MM.1S (cell line): ENCODE measurements at regions not wholly inside any gene's neighbourhood (a gene's known extent, or its start where the extent isn't known, plus 50 kb on each side); places are given as distances from the start of the nearest gene placed in this dataset.

Source experiments
- DNase-seq: peaks from one replicate; pipeline ENCODE4 v3.0.0-alpha.2; 2015
- H2AFZ ChIP-seq: fragments of 300-600 bp; sonication (generic); 2 replicates; pipeline ENCODE4 v1.6.0; 2016; ENCODE audit warnings: antibody characterized with exemption, low read length
- H3F3A ChIP-seq: fragments of 300-600 bp; sonication (generic); 2 replicates; pipeline ENCODE4 v1.6.1; 2016; ENCODE audit warnings: mild to moderate bottlenecking, antibody characterized with exemption, low read length, moderate library complexity, mixed read lengths; ENCODE audit not compliant: insufficient read depth
- H3K27ac ChIP-seq: fragments of 300-600 bp; sonication (generic); 2 replicates; pipeline ENCODE4 v1.5.1; 2016; ENCODE audit warnings: mild to moderate bottlenecking, low read length
- H3K27me3 ChIP-seq: fragments of 300-600 bp; sonication (generic); replicated peaks from 2 replicates; pipeline ENCODE4 v1.6.0; 2016; ENCODE audit warnings: low read length; ENCODE audit not compliant: insufficient read depth
- H3K36me3 ChIP-seq: fragments of 300-600 bp; sonication (generic); replicated peaks from 2 replicates; pipeline ENCODE4 v1.6.1; 2016; ENCODE audit warnings: mild to moderate bottlenecking, low read length, mixed read lengths; ENCODE audit not compliant: insufficient read depth
- H3K4me1 ChIP-seq: fragments of 300-600 bp; sonication (generic); 2 replicates; pipeline ENCODE4 v1.6.1; 2016; ENCODE audit warnings: low read length, mixed read lengths
- H3K4me2 ChIP-seq: fragments of 300-600 bp; sonication (generic); 2 replicates; pipeline ENCODE4 v1.6.0; 2016; ENCODE audit warnings: low read depth, low read length
- H3K4me3 ChIP-seq: fragments of 300-600 bp; sonication (generic); 2 replicates; pipeline ENCODE4 v1.5.1; 2016; ENCODE audit warnings: low read length, mixed read lengths
- H3K79me2 ChIP-seq: fragments of 300-600 bp; sonication (generic); 2 replicates; pipeline ENCODE4 v1.6.1; 2016; ENCODE audit warnings: mixed run types, low read length, mixed read lengths
- H3K9ac ChIP-seq: fragments of 300-600 bp; sonication (generic); 2 replicates; pipeline ENCODE4 v1.6.1; 2016; ENCODE audit warnings: low read length, mixed read lengths
- H3K9me2 ChIP-seq: fragments of 300-600 bp; sonication (generic); replicated peaks from 2 replicates; pipeline ENCODE4 v1.6.1; 2016; ENCODE audit warnings: mild to moderate bottlenecking, low read length, mixed read lengths; ENCODE audit not compliant: insufficient read depth
- H3K9me3 ChIP-seq: fragments of 300-600 bp; sonication (generic); replicated peaks from 2 replicates; pipeline ENCODE4 v1.6.1; 2016; ENCODE audit warnings: mild to moderate bottlenecking, low read length, mixed read lengths; ENCODE audit not compliant: insufficient read depth
- H4K20me1 ChIP-seq: fragments of 300-600 bp; sonication (generic); 2 replicates; pipeline ENCODE4 v1.6.1; 2016; ENCODE audit warnings: mild to moderate bottlenecking, low read length, moderate library complexity, mixed read lengths; ENCODE audit not compliant: insufficient read depth
- CTCF ChIP-seq: fragments of 300-600 bp; sonication (generic); IDR thresholded peaks from 2 replicates; pipeline ENCODE4 v1.5.1; 2016; ENCODE audit warnings: antibody characterized with exemption, low read length, mixed read lengths
- EZH2 ChIP-seq: fragments of 300-600 bp; sonication (generic); optimal IDR thresholded peaks from 2 replicates; pipeline ENCODE3; 2017; ENCODE audit warnings: low read depth, mild to moderate bottlenecking, antibody characterized with exemption, low read length, mixed read lengths
- EZH2phosphoT487 ChIP-seq: fragments of 300-600 bp; sonication (generic); IDR thresholded peaks from 2 replicates; pipeline ENCODE4 v1.6.1; 2018; ENCODE audit warnings: antibody characterized with exemption, low read length

- no peaks in the 10 kb centered on the region for H3K9me2 ChIP-seq
- TF ChIP-seq CTCF (no peak), EZH2 (no peak), EZH2phosphoT487 (no peak)
- no peaks in the 10 kb centered on the region for H3K4me1 ChIP-seq
- H4K20me1 ChIP-seq, result no peaks in the 10 kb centered on the region
- no peak overlapping the region for H3K27ac ChIP-seq
- no peaks in the 10 kb centered on the region for H3F3A ChIP-seq
- no peaks in the 10 kb centered on the region for H3K9me3 ChIP-seq
- no peak overlapping the region for H2AFZ ChIP-seq
- no peaks in the 10 kb centered on the region for H3K79me2 ChIP-seq
- H3K4me3 ChIP-seq, result no peak overlapping the region
- DNase-seq, result no peak
- H3K27me3 ChIP-seq, result no peaks in the 10 kb centered on the region
- no peak overlapping the region for H3K9ac ChIP-seq
- H3K4me2 ChIP-seq, result no peak overlapping the region
- no peaks in the 10 kb centered on the region for H3K36me3 ChIP-seq
Measured at GRCh38 chr10:29806350-29806788, 171.6 kb upstream of the SVIL start.

- Histone ChIP-seq H3K27me3 (no peaks in the 10 kb centered on the region), H3K4me2 (no peak overlapping the region)
- TF ChIP-seq EZH2phosphoT487 (no peak), CTCF (no peak), EZH2 (no peak)
Measured at GRCh38 chr10:29805134-29805723, 170.5 kb upstream of the SVIL start.

GRCh38 chr10:29804025-29804852 lies 169.5 kb upstream of the SVIL start:
- no peaks in the 10 kb centered on the region for H3K27me3 ChIP-seq
- no peak overlapping the region for H2AFZ ChIP-seq
- no peak overlapping the region for H3K4me3 ChIP-seq
- peak overlapping the region; percentile 1; the same call in 1 of the 2 replicates for H3K27ac ChIP-seq
- no peak overlapping the region for H3K9ac ChIP-seq
- H3K4me1 ChIP-seq, result no peaks in the 10 kb centered on the region
- H3K9me3 ChIP-seq, result no peaks in the 10 kb centered on the region
- H3K9me2 ChIP-seq, result no peaks in the 10 kb centered on the region
- H4K20me1 ChIP-seq, result no peaks in the 10 kb centered on the region
- no peaks in the 10 kb centered on the region for H3K36me3 ChIP-seq
- H3K79me2 ChIP-seq, result no peaks in the 10 kb centered on the region
- TF ChIP-seq EZH2phosphoT487, result no peak
- TF ChIP-seq EZH2, result no peak
- TF ChIP-seq CTCF, result no peak
- DNase-seq, result no peak
- peak overlapping the region; percentile 20; the same call in 1 of the 2 replicates for H3K4me2 ChIP-seq
- no peaks in the 10 kb centered on the region for H3F3A ChIP-seq

More at GRCh38 chr10:29805134-29805723, 170.5 kb upstream of the SVIL start:
- Histone ChIP-seq H3K27ac (no peak overlapping the region), H3F3A (no peaks in the 10 kb centered on the region), H3K4me3 (no peak overlapping the region), H3K9me2 (no peaks in the 10 kb centered on the region), H3K79me2 (no peaks in the 10 kb centered on the region), H3K9ac (no peak overlapping the region), H3K9me3 (no peaks in the 10 kb centered on the region), H3K4me1 (no peaks in the 10 kb centered on the region), H4K20me1 (no peaks in the 10 kb centered on the region), H3K36me3 (no peaks in the 10 kb centered on the region), H2AFZ (no peak overlapping the region)
- no peak for DNase-seq
